ENCODE measurements at regions not wholly inside any gene's neighbourhood (a gene's known extent, or its start where the extent isn't known, plus 50 kb on each side); places are given as distances from the start of the nearest gene placed in this dataset.

GRCh38 chr12:131616043-131616700 is 94.7 kb upstream of the SFSWAP start:
- H3K4me1 ChIP-seq = no peaks in the 10 kb centered on the region
- no peaks in the 10 kb centered on the region; the same call in 1 of the 2 replicates for H3K9me3 ChIP-seq
- TF ChIP-seq CTCF (IDR thresholded peaks at IDR 0.05; ENCODE audit: low read depth, low read length) = no peak
- H3K27me3 ChIP-seq = no peaks in the 10 kb centered on the region
- DNase-seq = no peak
- H3K36me3 ChIP-seq = no peaks in the 10 kb centered on the region
- H3K4me3 ChIP-seq (ENCODE audit: low read depth, low read length) = no peak overlapping the region

DNA sequence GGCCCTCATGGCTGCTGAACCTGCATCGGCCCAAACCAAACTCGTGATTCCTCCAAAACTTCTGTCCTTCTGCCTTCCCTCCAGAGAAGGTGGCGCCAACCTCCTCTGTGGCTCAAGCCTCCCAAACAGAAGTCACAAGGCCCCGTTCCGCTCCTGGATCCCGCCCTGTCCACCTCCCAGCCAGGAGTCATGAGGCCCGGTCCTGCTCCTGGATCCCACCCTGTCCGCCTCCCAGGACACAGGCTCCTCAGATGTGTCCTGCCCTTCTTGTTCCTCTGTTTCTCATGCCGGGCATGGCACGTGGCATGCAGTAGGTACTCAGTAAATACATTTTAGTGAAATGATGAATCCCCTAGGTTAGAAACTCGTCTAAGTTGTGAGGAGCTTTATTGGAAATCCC is 94.2 kb upstream of the SFSWAP start:
- H3K27me3 ChIP-seq = no peaks in the 10 kb centered on the region
- no peaks in the 10 kb centered on the region for H3K4me1 ChIP-seq
- no peaks in the 10 kb centered on the region for H3K36me3 ChIP-seq
- H3K9me3 ChIP-seq = no peaks in the 10 kb centered on the region; the same call in 1 of the 2 replicates
- H3K4me3 ChIP-seq (ENCODE audit: low read depth, low read length) = no peak overlapping the region
- no peak for DNase-seq
- TF ChIP-seq CTCF (IDR thresholded peaks at IDR 0.05; ENCODE audit: low read depth, low read length) = no peak

GRCh38 chr12:131617179-131617578 is 93.7 kb upstream of the SFSWAP start:
- Histone ChIP-seq H3K4me3 (ENCODE audit: low read depth, low read length) (no peak overlapping the region), H3K27me3 (no peaks in the 10 kb centered on the region), H3K36me3 (no peaks in the 10 kb centered on the region), H3K9me3 (no peaks in the 10 kb centered on the region; the same call in 1 of the 2 replicates), H3K4me1 (no peaks in the 10 kb centered on the region)
- no peak for DNase-seq
- no peak for TF ChIP-seq CTCF (IDR thresholded peaks at IDR 0.05; ENCODE audit: low read depth, low read length)

DNA sequence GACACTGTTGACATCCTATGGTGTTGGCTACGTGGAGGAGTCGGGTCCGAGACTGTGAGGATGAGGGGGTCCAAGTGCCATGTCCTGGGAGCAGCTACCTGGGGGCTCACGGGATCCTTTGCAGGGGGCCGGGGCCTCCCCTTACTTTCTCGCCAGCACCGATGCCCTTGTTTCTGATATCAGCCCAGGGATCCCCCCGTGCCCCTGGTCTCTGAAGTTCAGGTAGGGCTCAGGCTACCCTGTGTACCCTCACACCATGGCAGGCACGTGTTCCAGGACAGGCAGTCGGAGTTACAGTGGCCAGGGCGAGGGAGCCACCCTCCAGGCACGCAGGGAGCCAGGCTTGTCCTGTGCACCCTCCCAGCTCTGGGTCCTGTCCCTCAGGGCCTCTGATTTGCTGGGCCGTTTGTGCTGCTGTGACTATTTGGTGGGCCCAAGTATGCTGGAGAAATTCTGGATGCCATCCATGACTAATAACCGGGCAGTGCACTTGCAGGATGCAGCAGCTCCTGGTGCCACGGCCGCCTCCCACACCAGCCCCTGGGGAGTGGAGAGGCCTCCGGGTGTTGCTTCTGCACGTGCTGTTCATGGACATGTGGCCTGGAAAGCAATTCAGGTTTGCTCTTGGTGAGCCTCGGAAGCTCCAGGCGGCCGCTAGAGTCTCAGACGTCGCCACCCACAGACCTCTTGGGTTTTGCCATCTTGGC is 93.1 kb upstream of the SFSWAP start:
- H3K27me3 ChIP-seq = no peaks in the 10 kb centered on the region
- no peak overlapping the region for H3K4me3 ChIP-seq (ENCODE audit: low read depth, low read length)
- no peaks in the 10 kb centered on the region for H3K36me3 ChIP-seq
- H3K9me3 ChIP-seq = no peaks in the 10 kb centered on the region; the same call in 1 of the 2 replicates
- H3K4me1 ChIP-seq = no peaks in the 10 kb centered on the region
- TF ChIP-seq CTCF (IDR thresholded peaks at IDR 0.05; ENCODE audit: low read depth, low read length) = no peak
- peak; percentile 41 for DNase-seq

GRCh38 chr12:131618303-131618658 is 92.6 kb upstream of the SFSWAP start:
- no peak for TF ChIP-seq CTCF (IDR thresholded peaks at IDR 0.05; ENCODE audit: low read depth, low read length)
- Histone ChIP-seq H3K4me1 (no peaks in the 10 kb centered on the region), H3K27me3 (no peaks in the 10 kb centered on the region), H3K4me3 (ENCODE audit: low read depth, low read length) (no peak overlapping the region), H3K36me3 (no peaks in the 10 kb centered on the region), H3K9me3 (no peaks in the 10 kb centered on the region; the same call in 1 of the 2 replicates)
- DNase-seq = no peak

- Histone ChIP-seq H3K36me3 (no peaks in the 10 kb centered on the region), H3K4me1 (no peaks in the 10 kb centered on the region), H3K27me3 (no peaks in the 10 kb centered on the region), H3K9me3 (no peaks in the 10 kb centered on the region; the same call in 1 of the 2 replicates), H3K4me3 (ENCODE audit: low read depth, low read length) (no peak overlapping the region)
- TF ChIP-seq CTCF (IDR thresholded peaks at IDR 0.05; ENCODE audit: low read depth, low read length) = no peak
- DNase-seq = no peak
Observed at GRCh38 chr12:131618701-131619100, 92.2 kb upstream of the SFSWAP start.

All from BE2C (cell line).